Activated naive CD8-positive, alpha-beta T cell treated with anti-CD3 and anti-CD28 coated beads for 36 hours (primary cell): ENCODE measurements at regions not wholly inside any gene's neighbourhood (a gene's known extent, or its start where the extent isn't known, plus 50 kb on each side); places are given as distances from the start of the nearest gene placed in this dataset.

Experiments used
- DNase-seq: peaks from one replicate; pipeline ENCODE4 v3.0.0; 2021
- H3K27ac Mint-ChIP-seq: one replicate; pipeline ENCODE4 v1.8.0; 2022; ENCODE audit warnings: mild to moderate bottlenecking, moderate library complexity, mixed read lengths
- H3K27me3 Mint-ChIP-seq: one replicate; pipeline ENCODE4 v1.8.0; 2022; ENCODE audit warnings: mild to moderate bottlenecking, mixed read lengths
- H3K36me3 Mint-ChIP-seq: one replicate; pipeline ENCODE4 v1.8.0; 2021; ENCODE audit warnings: mild to moderate bottlenecking, mixed read lengths
- H3K4me1 Mint-ChIP-seq: one replicate; pipeline ENCODE4 v1.8.0; 2021; ENCODE audit warnings: mixed read lengths
- H3K4me3 Mint-ChIP-seq: one replicate; pipeline ENCODE4 v1.8.0; 2022; ENCODE audit warnings: mild to moderate bottlenecking, moderate library complexity, mixed read lengths
- H3K9me3 Mint-ChIP-seq: one replicate; pipeline ENCODE4 v1.8.0; 2022; ENCODE audit warnings: mixed read lengths

- Mint-ChIP-seq H3K9me3 (peaks cover 8% of the 10 kb centered on the region), H3K36me3 (no peaks in the 10 kb centered on the region), H3K27ac (no peak overlapping the region), H3K4me1 (no peaks in the 10 kb centered on the region), H3K4me3 (no peak overlapping the region), H3K27me3 (no peaks in the 10 kb centered on the region)
- DNase-seq = no peak
Observed at GRCh38 chr2:82576656-82577055, 1882.4 kb downstream of the SUCLG1 start.

- Mint-ChIP-seq H3K4me1 (no peaks in the 10 kb centered on the region), H3K36me3 (no peaks in the 10 kb centered on the region), H3K27me3 (no peaks in the 10 kb centered on the region), H3K9me3 (no peaks in the 10 kb centered on the region), H3K4me3 (no peak overlapping the region), H3K27ac (no peak overlapping the region)
- DNase-seq = no peak
Observed at GRCh38 chr2:82539280-82539621, 1919.8 kb downstream of the SUCLG1 start.

- H3K36me3 Mint-ChIP-seq = no peaks in the 10 kb centered on the region
- no peak for DNase-seq
Observed at GRCh38 chr2:82538590-82539279, 1920.3 kb downstream of the SUCLG1 start.

GRCh38 chr2:82528288-82528687 lies 1930.8 kb downstream of the SUCLG1 start:
- Mint-ChIP-seq H3K4me1 (no peaks in the 10 kb centered on the region), H3K36me3 (no peaks in the 10 kb centered on the region), H3K9me3 (peaks cover 3% of the 10 kb centered on the region), H3K4me3 (no peak overlapping the region), H3K27me3 (no peaks in the 10 kb centered on the region), H3K27ac (no peak overlapping the region)
- DNase-seq = no peak

More at GRCh38 chr2:82538590-82539279, 1920.3 kb downstream of the SUCLG1 start:
- Mint-ChIP-seq H3K9me3 (no peaks in the 10 kb centered on the region), H3K4me3 (no peak overlapping the region), H3K4me1 (no peaks in the 10 kb centered on the region), H3K27me3 (no peaks in the 10 kb centered on the region), H3K27ac (no peak overlapping the region)

- no peak overlapping the region for H3K27ac Mint-ChIP-seq
- H3K4me1 Mint-ChIP-seq = no peaks in the 10 kb centered on the region
- H3K9me3 Mint-ChIP-seq = peaks cover 3% of the 10 kb centered on the region
- DNase-seq = no peak
- H3K4me3 Mint-ChIP-seq = no peak overlapping the region
- no peaks in the 10 kb centered on the region for H3K36me3 Mint-ChIP-seq
- H3K27me3 Mint-ChIP-seq = no peaks in the 10 kb centered on the region
Observed at GRCh38 chr2:82527124-82527523, 1932.0 kb downstream of the SUCLG1 start.

GRCh38 chr2:82526277-82526676 lies 1932.8 kb downstream of the SUCLG1 start:
- no peak overlapping the region for H3K27ac Mint-ChIP-seq
- H3K27me3 Mint-ChIP-seq = no peaks in the 10 kb centered on the region
- no peaks in the 10 kb centered on the region for H3K36me3 Mint-ChIP-seq
- H3K4me3 Mint-ChIP-seq = no peak overlapping the region
- peaks cover 3% of the 10 kb centered on the region for H3K9me3 Mint-ChIP-seq
- DNase-seq = no peak
- no peaks in the 10 kb centered on the region for H3K4me1 Mint-ChIP-seq

- no peaks in the 10 kb centered on the region for H3K36me3 Mint-ChIP-seq
- no peaks in the 10 kb centered on the region for H3K4me1 Mint-ChIP-seq
- peaks cover 3% of the 10 kb centered on the region for H3K9me3 Mint-ChIP-seq
- H3K4me3 Mint-ChIP-seq = no peak overlapping the region
- no peaks in the 10 kb centered on the region for H3K27me3 Mint-ChIP-seq
- DNase-seq = no peak
- no peak overlapping the region for H3K27ac Mint-ChIP-seq
Observed at GRCh38 chr2:82525744-82526143, 1933.3 kb downstream of the SUCLG1 start.

- Mint-ChIP-seq H3K4me3 (no peak overlapping the region), H3K4me1 (no peaks in the 10 kb centered on the region), H3K27ac (no peak overlapping the region), H3K9me3 (peaks cover 3% of the 10 kb centered on the region), H3K36me3 (no peaks in the 10 kb centered on the region), H3K27me3 (no peaks in the 10 kb centered on the region)
- no peak for DNase-seq
Observed at GRCh38 chr2:82524826-82525225, 1934.3 kb downstream of the SUCLG1 start.

- no peaks in the 10 kb centered on the region for H3K4me1 Mint-ChIP-seq
- no peaks in the 10 kb centered on the region for H3K27me3 Mint-ChIP-seq
- H3K36me3 Mint-ChIP-seq = no peaks in the 10 kb centered on the region
- no peak overlapping the region for H3K27ac Mint-ChIP-seq
- peaks cover 2% of the 10 kb centered on the region for H3K9me3 Mint-ChIP-seq
- no peak overlapping the region for H3K4me3 Mint-ChIP-seq
- no peak for DNase-seq
Observed at GRCh38 chr2:82511894-82512293, 1947.2 kb downstream of the SUCLG1 start.

- peaks cover 5% of the 10 kb centered on the region for H3K9me3 Mint-ChIP-seq
- no peak overlapping the region for H3K4me3 Mint-ChIP-seq
- H3K27ac Mint-ChIP-seq = no peak overlapping the region
- no peaks in the 10 kb centered on the region for H3K27me3 Mint-ChIP-seq
- no peak for DNase-seq
- no peaks in the 10 kb centered on the region for H3K36me3 Mint-ChIP-seq
- no peaks in the 10 kb centered on the region for H3K4me1 Mint-ChIP-seq
Observed at GRCh38 chr2:82508702-82509101, 1950.4 kb downstream of the SUCLG1 start.

- Mint-ChIP-seq H3K9me3 (peaks cover 7% of the 10 kb centered on the region), H3K27me3 (no peaks in the 10 kb centered on the region), H3K4me3 (no peak overlapping the region), H3K36me3 (no peaks in the 10 kb centered on the region), H3K27ac (no peak overlapping the region), H3K4me1 (no peaks in the 10 kb centered on the region)
- no peak for DNase-seq
Observed at GRCh38 chr2:82507657-82508056, 1951.4 kb downstream of the SUCLG1 start.

GRCh38 chr2:82501217-82501616 lies 1957.9 kb downstream of the SUCLG1 start:
- H3K4me1 Mint-ChIP-seq = no peaks in the 10 kb centered on the region
- H3K36me3 Mint-ChIP-seq = no peaks in the 10 kb centered on the region
- no peaks in the 10 kb centered on the region for H3K27me3 Mint-ChIP-seq
- no peak overlapping the region for H3K4me3 Mint-ChIP-seq
- no peak for DNase-seq
- no peak overlapping the region for H3K27ac Mint-ChIP-seq
- H3K9me3 Mint-ChIP-seq = peaks cover 14% of the 10 kb centered on the region

GRCh38 chr2:82498777-82499443 lies 1960.2 kb downstream of the SUCLG1 start:
- H3K36me3 Mint-ChIP-seq = no peaks in the 10 kb centered on the region
- DNase-seq = no peak
- no peak overlapping the region for H3K4me3 Mint-ChIP-seq
- H3K27ac Mint-ChIP-seq = no peak overlapping the region
- H3K4me1 Mint-ChIP-seq = no peaks in the 10 kb centered on the region
- H3K9me3 Mint-ChIP-seq = peaks cover 11% of the 10 kb centered on the region
- no peaks in the 10 kb centered on the region for H3K27me3 Mint-ChIP-seq

- Mint-ChIP-seq H3K4me1 (no peaks in the 10 kb centered on the region), H3K4me3 (no peak overlapping the region), H3K9me3 (peaks cover 11% of the 10 kb centered on the region), H3K27ac (no peak overlapping the region), H3K36me3 (no peaks in the 10 kb centered on the region), H3K27me3 (no peaks in the 10 kb centered on the region)
- no peak for DNase-seq
Observed at GRCh38 chr2:82494739-82495138, 1964.3 kb downstream of the SUCLG1 start.

GRCh38 chr2:82491591-82491990 lies 1967.5 kb downstream of the SUCLG1 start:
- no peaks in the 10 kb centered on the region for H3K27me3 Mint-ChIP-seq
- peaks cover 5% of the 10 kb centered on the region for H3K9me3 Mint-ChIP-seq
- H3K27ac Mint-ChIP-seq = no peak overlapping the region
- DNase-seq = no peak
- no peaks in the 10 kb centered on the region for H3K4me1 Mint-ChIP-seq
- no peak overlapping the region for H3K4me3 Mint-ChIP-seq
- H3K36me3 Mint-ChIP-seq = no peaks in the 10 kb centered on the region

GRCh38 chr2:82487354-82487753 lies 1971.7 kb downstream of the SUCLG1 start:
- Mint-ChIP-seq H3K27ac (no peak overlapping the region), H3K4me1 (no peaks in the 10 kb centered on the region), H3K9me3 (peaks cover 6% of the 10 kb centered on the region), H3K36me3 (no peaks in the 10 kb centered on the region), H3K4me3 (no peak overlapping the region), H3K27me3 (no peaks in the 10 kb centered on the region)
- DNase-seq = no peak
